HG03095 (cell line): ENCODE measurements at regions not wholly inside any gene's neighbourhood (a gene's known extent, or its start where the extent isn't known, plus 50 kb on each side); places are given as distances from the start of the nearest gene placed in this dataset.
"Not testable (repeated sequence)": the region's sequence is repeated elsewhere in the genome, so short reads cannot be mapped to it uniquely, and the experiment has no call there.

ENCODE experiments used
- ATAC-seq: cut with Tn5 transposase; IDR thresholded peaks from one replicate; pipeline ENCODE4 v1.9.1; 2021; ENCODE audit warnings: moderate library complexity; ENCODE audit not compliant: unreplicated experiment

DNA sequence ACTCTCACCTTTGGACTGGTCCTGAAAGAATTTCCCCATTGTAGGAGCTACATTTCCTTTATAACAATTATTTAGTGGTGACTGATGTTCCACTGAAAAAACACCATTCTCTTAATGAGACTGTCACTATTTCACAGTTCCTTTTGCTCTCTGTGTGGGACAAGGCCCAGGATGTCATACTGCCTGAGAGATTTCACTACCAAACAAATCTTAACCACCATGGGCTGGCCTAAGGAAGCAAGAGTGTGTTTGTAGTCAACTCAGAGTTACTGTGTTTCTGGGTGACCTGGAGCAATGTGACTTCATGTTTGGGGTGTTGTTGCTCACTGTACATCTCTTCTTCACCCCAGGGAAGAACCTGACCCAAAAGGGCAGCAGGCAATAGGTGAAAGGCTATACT, 50.1 kb upstream of the ZNF608 start:
- ATAC-seq, result peak; percentile 61

DNA sequence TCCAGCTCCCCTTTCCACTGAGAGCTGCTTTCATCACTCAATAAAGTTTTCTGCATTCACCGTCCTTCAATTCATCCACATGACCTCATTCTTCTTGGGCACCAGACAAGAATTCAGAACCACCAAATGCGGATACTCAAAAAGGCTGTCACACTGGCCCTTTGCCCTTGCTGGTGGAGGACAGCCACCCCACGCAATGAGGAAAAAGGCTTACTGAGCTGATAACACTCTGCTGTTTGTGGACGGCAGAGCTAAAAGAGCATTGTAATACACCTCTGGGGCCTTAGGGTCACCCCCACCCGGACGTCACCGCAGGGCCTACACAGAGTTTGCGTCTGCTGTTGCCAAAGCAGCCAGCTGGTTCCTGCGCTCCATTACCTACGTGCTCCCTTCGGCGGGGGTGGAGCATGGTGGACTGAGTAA, 51.2 kb upstream of the ZNF608 start:
- ATAC-seq, result no peak

DNA sequence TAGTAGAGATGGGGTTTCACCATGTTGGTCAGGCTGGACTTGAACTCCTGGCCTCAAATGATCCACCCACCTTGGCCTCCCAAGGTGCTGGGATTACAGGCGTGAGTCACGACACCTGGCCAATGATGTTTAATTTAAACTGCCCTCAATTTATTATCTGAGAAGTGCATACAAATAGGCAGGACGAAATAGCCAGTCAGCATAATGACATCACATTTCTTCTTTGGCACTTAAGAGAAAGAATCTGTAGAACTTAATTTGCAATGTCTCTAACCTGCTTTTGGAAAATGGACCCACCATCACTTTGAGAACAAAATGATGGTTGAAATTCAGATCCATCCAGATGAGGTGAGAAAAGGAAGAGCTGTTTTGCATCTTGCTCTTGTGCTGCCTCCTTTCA, 52.5 kb upstream of the ZNF608 start:
- ATAC-seq, result no peak

DNA sequence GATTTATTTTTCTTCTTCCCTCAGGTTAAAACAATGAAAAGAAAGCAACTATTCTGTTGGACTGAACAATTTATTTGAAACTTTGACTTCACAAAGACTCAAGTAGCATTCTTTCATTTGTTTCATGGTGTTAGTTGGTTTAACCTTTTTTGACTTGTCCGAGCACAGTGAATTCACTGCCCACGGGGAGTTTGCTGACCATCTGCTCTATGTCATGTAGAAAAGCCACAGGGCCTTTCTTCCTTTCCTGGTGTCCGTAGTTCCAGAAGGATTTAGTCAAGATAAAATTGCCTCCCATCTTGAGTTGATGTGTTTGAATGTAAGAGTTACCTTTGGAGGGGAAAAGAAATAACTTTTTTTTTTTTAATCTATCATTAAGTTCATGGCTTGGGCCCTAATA, 55.1 kb upstream of the ZNF608 start:
- ATAC-seq, result no peak

DNA sequence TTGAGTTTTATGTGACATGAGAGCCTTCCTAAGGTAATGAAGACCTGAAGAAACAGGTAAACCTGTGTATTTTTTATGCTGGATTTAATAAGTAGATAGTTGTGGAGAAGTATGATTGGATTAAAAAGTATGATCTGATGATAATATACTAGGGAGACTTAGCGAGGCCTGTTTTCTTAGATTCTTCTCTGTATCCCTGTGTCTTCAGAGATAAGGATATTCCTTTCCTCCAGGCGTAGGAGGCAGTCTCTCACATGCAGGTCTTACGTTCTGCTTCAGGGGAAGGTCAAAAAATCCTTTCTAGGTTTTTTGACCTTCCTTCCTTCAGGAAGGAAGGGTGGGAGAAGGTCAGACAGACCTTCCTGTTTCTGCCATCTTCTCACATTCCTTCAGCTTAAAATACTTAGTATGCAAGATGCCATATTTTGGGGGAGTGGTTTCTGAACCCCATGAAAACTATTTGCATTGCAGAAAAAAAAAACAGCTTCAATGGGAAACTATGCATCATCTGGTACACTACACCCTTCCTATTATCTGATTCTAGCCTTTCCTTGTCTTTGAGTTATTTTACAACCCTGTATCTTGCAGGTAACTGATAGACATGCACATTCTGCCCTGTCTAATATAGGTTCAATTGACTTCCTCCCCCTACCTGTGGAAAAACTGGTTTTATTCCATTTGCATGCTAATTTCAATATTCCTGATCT, 57.3 kb upstream of the ZNF608 start:
- no peak for ATAC-seq

DNA sequence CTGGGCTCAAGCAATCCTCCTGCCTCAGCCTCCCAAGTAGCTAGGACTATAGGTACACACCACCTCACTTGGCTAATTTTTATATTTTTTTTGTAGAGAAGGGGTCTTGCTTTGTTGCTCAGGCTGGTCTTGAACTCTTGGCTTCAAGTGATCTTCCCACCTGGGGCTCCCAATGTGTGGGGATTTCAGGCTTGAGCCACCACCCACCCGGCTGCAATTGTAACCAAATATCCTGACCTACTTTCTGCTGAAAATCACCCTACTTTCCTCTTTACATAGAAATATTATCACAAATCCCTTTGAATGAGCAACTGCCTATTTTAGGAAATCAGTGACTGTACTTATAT, 59.6 kb upstream of the ZNF608 start:
- no peak for ATAC-seq

DNA sequence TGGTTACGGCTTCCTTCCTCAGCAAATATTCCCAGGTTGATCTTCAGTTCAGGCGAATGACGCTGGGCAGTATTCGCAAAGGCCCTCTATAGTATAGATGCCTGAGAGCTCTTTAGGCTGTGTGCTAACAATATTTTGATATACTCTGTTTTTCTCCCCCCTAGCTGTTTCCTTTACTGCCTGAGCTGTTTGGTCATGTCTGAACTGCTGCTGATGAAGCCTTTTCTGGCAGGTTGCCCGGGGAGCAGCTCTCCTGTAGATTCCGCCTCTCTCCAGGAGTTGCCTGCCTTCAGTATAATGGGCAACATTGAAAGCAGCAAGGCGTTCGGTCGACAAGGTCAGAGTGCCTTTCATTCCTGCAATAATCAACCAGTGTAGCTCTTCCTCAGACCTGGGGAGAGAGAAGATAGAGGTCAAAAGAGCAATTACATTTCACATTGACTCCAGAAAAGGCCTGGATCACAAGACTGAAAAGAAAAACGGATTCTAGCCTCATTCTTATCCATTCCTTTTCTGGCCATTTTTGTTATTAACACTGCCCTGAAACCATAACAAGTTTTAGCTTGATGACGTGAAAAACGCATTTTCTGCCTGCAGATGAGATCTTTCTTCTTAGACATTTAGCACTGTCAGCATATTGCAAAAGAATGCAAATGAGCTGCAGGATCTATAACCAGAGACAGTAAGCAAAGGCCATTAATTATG, 60.1 kb upstream of the ZNF608 start:
- ATAC-seq, result no peak

DNA sequence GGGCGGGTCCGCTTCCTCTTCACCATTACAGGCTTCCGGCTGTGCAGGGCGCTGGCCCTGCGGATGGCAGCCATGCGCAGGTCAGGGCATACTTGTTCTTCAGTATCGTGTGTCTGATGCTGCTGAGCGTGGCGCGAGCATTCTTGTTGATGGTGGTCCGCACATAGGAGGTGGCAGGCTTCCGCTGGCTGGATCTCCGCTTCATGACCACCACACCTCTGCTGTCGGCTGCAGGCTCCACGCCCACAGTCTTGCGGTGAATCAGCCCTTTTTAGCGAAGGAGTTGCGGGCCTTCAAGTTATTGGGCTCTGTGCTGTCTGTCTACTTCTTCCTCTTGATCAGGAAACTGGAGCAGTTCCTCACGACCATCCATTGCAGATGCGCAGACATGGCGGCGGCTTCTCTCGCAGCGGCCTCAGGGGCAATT, 62.4 kb upstream of the ZNF608 start:
- no peak for ATAC-seq

DNA sequence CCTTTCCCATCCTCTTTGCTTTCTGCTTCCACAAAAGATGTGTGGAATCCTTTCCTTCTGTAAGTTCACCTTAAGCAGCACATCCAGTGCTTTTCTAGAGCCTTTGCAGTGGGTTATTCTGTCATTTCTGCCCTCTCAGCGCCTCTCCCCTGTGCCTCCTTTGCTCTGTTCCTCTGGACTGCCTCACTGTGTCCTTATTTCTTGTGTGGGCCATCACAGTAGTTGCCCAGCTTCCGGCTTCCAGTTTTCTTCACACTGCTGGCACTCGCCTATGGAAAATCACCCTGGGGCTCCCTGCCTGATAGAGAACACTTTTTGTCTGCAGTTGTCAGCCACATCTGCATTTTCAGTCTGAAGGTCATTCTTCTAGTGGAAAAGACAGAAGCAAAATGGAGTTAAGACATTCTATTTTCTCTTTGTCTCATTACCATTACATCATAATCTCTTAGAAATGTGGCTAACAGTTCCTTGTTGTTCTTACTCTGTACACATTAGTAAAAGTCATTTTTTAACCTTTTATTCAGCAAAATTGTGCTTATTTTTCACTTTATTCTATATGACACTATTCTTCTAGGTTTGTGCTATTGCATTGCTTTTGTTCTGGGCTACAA, 64.1 kb upstream of the ZNF608 start:
- ATAC-seq, result no peak

DNA sequence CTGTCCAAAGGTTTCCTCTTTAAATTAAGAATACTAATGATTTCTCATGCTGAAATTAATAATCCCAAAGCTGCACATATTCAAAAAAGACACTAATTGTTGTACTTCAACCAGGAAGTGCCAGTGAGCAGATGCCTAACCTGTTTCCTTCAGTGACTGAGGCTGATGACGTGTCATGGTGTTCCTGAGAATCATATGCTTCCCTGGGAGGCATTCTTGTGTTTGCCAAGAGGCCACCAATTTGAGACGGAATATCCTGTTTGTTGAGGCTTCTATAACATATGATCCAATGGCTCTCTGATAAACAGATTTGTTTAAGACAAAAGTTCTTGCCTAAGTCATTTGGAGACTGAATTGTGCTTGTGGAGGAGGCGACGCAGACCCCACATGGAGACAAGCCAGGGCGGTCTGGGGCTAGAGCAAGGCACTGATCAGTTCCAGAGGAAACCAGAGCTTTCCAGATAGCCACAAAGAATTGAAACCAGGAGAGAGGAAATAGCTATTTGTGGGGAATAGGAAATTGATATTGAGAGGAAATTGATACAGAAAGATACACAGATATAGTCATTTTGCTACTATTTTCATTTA, 66.4 kb upstream of the ZNF608 start:
- ATAC-seq, result no peak

DNA sequence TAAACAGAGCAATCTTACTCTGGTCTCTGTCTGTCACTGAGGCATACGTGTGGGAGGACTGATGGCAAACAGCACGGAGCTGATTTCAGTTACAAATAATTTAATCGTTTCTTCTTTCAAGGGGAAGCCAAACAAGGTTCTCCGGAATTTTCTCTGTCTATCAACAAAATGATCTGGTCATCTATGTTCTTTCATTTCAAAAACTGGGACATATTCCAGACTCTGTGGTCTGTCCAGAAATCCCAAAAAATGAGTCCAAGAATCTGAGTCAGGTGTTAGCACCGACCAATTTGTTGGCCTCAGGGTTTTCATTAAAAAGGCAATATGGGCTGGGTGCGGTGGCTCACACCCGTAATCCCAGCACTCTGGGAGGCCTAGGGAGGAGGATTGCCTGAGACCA, 69.9 kb upstream of the ZNF608 start:
- ATAC-seq, result no peak

DNA sequence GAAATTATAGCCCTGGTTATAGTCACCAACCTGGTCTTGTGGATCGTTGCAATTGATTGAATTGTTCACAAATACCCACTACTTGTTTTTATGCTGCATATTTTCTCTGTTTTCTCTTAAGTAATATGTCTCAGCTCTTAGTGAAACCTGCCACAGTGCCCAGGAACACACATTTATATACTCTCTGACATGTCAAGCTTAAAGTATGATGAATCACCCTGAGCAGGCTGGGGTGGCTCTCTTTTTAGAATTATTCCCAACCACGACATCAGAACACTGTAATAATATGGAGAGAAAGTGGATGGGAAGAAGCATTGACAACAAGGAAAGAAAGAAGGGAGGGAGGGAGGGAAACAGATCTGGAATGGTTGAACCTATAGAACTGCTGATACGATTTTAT, 72.8 kb upstream of the ZNF608 start:
- ATAC-seq, result no peak

DNA sequence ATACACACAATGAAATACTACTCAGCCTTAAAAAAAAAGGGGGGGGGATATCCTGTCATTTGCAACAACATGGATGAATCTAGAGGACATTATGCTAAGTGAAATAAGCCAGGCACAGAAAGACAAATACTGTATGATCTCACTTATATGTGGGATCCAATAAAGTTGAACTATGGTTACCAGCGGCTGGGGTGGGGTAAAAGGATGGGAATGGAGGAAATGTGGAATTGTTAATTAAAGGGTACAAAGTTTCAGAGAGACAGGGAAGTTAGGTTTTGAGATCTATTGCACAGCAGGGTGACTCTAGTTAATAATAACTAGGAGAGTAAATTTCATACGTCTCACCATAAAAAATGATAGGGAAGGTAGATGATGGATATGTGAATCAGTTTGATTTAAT, 76.2 kb upstream of the ZNF608 start:
- ATAC-seq, result no peak

DNA sequence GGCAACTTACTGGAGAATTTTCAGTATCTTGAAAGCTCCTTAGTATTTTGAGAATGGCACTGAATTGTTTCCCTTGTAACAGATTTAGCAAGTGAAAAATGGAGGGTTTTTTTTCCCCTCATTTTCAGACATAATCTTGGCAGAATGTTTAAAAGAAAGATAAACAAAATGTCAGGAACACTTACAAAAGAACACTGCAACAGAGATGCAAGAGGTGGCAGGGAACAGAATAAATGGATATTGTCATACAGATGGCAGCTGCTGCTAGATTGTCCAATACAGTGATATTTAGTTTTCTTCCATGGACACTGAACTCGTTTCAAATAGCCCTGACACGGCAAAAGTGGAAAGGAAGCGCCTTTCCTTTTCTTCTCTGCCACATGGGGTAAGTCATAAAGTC, 76.9 kb upstream of the ZNF608 start:
- ATAC-seq, result no peak

DNA sequence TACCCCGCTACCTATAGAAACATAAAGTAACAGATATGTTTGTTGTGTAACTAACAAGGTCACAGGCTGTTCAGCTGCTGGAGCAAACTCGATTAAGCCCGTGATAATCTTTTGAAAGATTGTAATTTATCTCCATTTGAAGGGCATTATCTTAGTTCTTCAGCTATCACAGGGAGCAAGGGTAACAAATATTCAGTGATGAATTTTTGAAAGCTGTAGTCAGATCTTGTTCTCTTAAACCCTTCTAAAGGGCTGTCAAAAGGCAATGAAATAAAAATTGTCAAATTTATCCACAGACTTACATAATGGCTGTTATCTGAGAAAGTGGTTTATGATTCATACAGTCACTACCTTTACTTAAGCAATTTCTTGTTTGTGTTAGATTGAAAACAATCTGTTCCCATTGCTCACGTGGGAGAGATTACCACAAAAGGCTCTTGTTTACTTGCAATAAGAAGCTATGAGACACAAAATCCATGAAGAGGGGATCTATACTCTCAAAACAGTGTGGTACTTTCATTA, 78.3 kb upstream of the ZNF608 start:
- ATAC-seq, result no peak

DNA sequence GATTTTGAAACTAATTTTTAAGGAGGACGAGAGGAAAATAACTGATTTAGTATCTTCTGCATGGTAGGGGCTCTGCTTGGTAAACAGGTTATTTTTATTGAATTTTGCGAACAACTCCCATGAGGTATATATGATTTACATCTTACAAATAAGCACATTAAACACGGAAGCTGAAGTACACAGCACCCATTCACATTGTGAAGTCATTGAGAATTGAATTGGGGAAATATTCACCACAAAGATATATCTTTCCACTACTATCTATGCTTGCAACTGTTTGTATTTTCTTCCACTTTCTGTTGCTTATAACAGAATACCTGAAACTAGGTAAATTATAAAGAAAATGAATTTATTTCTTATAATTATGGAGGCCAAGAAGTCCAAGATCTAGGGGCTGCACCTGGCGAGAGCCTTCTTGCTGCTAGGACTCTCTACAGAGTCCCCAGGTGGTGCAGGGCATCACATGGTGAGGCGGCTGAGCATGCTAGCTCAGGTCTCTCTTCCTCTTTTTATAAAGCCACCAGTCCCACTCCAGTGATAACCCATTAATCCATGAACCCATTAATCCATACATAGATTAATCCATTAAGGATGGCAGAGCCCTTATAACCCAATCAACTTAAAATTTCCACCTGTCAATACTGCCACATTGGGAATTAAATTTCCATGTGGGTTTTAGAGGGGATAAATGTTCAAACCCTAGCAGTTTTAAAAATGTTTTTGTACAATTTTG, 79.0 kb upstream of the ZNF608 start:
- ATAC-seq, result peak; percentile 79

DNA sequence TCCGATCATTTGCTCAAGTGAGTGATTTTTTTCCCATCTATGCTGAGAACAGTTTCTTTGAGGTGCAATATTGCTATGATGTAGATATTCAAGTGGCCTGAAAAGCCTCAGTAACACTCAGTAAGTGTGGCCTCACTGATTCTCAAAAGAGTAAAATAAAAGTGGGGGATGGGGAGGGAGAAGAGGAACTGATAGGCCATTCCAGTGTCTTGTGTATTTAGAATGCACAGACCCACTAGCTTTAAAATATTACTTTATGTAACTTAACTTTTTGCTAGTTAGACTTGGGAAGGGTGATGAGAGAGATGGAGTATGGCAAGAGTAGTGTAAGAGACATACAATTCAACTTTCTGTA, 79.5 kb upstream of the ZNF608 start:
- no peak for ATAC-seq

DNA sequence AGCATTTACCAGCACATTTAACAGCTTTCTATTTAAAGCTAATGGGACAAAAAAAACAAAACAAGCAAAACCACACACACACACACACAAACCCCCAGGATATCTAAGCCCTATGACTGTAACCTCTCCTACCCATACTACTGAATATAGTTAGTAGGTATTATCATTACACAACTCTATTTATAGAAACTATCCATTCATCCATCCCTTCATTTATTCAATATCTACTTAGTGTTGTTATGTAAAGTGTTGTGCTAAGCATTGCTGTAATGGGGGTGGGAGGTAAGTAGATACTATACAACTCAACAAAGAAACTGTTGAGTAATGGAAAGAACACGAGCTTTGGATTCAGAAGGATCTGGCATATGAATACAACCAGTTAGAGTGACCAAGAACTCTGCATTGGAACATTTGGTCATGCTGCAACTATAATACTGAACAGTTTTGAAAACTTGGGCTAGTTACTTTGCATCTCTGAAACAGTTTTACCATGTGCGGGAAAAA, 82.3 kb upstream of the ZNF608 start:
- no peak for ATAC-seq

DNA sequence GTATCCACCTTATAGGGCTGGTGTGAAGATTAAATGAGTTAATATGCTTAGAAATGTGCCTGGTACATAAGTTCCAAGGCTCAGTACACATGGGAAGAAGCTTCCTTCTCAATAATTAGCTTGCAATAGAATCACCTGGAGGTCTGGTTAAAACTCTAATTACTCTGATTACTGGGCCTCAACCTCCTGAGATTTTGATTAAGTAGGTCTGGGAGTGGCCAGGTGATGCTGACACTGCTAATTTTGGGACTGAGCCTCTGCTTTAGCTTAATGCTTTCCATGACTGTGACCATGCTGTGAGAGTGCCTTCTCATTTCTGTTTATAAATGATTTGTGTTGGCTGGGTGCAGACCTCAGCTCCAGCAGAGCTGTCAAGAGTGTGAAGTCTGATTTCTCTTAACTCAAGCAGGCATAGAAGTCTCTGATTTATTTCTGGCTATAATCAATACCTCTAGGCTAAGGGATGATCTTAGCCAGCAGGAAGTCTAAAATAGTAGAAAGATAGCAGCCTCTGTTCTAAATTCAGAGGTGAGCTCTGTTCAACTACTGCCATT, 85.3 kb upstream of the ZNF608 start:
- ATAC-seq, result no peak

DNA sequence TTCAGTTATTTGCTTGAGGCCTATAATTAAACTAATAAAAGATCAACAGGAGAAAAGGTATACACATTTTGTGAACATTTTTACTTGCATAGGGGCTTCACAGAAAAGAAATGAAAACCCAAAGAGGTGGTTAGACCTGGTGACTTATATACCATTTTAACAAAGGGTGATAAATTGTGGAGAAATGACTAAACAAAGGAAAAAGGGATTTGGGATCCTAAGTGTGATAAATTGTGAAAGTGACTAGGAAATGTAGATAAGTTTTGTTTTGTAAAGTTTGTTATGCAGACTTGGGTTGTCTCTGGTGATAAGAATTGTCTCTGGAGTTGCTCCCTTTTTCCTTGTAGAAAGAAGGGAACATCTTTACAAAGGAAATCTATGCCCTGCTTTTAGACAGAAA, 86.1 kb upstream of the ZNF608 start:
- no peak for ATAC-seq

DNA sequence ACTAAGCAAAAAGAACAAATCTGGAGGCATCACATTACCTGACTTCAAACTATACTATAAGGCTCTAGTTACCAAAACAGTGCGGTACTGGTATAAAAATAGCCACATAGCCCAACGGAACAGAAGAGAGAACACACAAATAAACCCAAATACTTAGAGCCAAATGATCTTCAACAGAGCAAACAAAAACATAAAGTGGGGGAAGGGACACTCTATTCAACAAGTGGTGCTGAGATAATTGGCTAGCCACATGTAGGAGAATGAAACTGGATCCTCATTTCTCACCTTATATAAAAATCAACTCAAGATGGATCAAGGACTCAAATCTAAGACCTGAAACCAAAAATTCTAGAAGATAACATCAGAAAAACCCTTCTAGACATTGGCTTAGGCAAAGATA, 89.9 kb upstream of the ZNF608 start:
- ATAC-seq, result not testable (repeated sequence)
